NCI-H524 treated with DMSO at 0.1 percent for 48 hours (cell line): ENCODE measurements at regions not wholly inside any gene's neighbourhood (a gene's known extent, or its start where the extent isn't known, plus 50 kb on each side); places are given as distances from the start of the nearest gene placed in this dataset.

ENCODE experiments used
- DNase-seq: peaks from one replicate; lab custom pipeline; 2025; lab: John Stamatoyannopoulos, UW

DNA sequence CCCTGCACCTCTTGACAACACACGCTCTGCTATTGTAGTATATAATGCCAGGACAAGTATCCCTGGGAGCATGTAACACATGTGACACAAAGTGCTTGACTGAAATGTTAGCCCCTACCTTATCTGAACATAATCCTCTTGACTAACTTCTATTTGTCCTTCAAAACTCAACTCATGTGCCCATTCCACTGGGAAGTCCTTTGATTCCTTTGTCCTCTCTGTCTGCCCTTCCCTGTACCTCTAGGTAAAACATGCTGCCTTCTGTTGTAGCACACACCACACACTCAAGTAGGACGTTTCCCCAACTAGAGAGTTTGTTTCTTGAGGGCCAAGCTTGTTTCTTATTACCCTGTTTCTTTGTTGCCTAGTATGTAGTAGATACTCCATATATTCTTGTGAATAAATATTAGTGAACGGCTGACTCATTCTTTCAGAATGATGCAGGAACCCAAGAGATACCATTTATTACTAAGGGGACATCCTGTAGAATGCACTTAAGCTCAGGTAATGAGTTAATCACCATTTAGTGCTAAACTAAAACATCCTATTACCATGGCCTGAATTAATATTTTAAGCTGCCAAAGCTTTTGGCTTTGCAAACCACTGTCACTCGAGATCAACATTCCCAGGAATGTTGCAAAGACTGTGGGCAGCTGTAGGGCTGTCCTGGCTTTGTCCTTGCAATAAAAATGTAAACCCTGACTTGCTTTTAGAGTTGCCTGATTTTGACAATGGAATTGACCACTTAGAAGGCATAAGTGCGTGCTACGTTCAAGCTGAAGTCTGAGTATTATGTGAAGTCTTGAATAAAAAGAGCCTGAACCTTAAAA lies 313.4 kb downstream of the COG6 start:
- DNase-seq, result peak; percentile 7

DNA sequence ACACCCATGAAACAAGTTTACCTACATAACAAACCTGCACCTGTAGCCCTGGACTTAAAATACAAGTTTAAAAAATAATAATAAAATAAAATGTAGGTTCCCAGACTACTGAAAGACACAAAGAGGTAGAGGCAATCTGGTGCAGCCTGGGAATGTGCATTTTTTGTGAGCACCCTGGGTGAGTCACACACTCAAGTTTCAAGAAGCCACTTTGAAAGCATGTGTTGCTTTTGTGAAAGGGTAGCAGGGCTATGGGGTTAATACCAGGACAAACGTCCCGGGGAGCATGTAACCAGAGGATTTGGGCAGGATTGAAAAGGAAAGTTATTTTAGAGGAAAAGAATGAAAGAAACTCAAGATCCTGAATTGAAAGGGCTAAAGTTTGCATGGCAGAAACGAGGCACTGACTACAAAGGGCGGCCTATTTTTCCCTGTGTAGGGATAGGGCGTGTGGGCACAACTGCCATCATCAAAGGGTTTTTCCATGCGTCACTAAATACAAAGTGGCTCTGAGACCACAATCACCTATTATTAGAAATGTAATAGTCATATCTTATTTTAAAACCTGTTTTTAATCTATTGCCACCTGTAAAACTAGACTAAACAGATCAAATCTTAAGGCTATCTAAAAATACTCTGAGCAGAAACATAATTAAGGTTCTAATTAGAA lies 314.9 kb downstream of the COG6 start:
- no peak for DNase-seq

DNA sequence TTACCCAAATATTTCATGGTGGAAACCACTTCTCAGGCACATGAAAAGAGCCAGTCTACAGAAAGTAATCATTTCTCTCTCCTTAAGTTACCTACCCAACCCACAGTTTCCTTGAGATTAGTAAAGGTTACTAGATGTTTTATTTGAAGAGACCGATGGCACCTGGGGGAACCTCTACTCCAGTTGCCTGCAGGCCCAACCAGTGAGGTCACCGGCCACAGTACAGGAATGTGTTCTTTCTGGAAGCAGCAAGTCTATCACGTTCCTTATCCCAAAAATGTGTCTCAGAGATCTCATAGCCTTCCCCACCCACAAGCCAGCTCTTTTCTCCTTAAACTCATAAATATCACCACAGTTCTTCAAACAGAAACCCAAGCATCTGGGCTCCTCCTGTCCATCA lies 316.1 kb downstream of the COG6 start:
- no peak for DNase-seq

DNA sequence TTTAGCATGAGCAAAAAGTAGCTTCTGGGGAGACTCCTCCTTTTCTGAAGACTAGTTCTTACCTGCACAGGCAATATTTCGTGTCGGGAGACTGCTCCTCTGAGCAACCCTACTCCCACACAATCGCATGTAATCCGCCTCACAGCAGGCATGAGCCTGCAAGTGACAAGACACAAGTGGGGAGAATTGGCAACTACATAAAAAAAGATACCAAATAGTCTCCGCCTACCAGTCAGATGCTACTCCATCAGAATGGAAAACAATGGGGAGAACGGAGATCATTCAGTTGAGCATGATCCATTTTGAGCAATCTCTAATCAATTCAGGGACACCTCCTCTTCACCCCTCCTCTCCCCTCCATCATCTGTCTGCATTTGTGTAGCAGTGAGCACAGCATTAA lies 321.0 kb downstream of the COG6 start:
- DNase-seq, result no peak

DNA sequence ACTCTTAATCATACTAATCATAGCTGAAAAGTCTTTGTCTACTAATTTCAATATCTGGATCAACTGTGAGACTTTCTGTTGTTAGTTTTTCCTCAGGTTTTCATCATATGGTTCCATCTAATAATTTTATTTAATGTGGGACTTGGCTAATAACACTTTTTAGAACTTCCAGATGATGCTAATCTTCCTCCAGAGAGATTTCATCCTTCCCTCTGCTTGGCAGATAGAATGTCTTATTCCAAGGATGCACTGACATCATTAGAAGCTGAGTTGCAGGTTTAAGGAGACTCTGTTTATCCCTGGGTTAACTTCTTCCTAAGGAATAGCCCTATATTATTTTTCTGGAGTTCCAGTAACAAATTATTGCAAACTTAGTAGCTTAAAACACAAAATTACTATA lies 325.6 kb downstream of the COG6 start:
- no peak for DNase-seq

DNA sequence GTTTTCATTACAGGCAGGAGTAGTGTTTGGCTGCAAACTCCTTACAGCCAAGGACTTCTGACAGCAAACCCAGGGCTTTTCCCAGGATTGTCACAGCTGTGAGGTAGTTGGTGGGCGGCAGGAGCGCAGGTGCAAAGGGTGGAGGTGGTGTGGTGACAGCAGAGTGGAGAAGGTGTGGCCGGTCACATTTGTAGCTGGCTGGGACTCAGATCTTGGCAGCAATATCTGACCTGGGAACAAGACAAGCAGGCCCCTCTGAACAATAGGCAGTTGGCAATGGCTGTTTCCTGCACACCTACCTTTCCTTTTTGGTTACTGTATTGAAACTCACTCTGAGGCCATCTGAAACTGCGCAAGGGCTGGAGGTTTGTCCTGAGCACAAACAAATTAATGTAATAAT lies 327.3 kb downstream of the COG6 start:
- no peak for DNase-seq

DNA sequence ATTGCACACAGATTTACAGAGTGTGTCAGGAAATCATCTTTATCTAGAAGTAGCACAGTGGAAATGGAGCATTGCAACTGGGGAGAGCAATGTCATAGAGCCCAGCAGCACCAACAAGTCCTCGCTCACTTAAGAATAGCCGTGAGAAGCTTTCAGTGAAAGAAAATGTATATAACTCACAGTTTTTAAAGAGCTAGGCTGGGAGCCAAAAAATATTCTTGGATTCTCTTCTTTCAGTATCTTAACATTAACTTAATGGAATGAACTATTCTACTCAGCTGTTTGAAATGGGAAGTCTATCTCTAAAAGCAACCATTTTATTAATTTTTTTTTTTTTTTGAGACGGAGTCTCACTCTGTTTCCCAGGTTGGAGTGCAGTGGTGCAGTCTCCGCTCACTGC lies 329.6 kb downstream of the COG6 start:
- DNase-seq, result no peak

DNA sequence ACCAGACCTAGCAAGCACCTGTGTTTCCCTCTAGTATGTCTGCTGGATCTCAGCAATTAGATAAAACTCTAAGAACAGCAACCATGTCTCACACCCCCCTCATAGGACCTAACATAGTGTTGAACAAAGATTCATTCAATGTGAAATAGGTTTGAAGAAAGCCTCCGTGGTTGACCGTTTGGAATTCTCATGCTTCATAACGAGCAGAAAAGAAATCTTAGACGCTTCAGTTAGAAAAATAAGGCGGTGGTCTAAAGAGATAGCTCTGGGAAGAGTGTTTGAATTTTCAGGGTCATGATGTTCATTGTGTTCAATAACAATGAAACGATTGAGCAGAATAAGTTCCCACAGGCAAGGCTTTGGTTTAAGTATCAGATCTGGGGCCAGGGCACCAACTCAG lies 332.9 kb downstream of the COG6 start:
- DNase-seq, result no peak

DNA sequence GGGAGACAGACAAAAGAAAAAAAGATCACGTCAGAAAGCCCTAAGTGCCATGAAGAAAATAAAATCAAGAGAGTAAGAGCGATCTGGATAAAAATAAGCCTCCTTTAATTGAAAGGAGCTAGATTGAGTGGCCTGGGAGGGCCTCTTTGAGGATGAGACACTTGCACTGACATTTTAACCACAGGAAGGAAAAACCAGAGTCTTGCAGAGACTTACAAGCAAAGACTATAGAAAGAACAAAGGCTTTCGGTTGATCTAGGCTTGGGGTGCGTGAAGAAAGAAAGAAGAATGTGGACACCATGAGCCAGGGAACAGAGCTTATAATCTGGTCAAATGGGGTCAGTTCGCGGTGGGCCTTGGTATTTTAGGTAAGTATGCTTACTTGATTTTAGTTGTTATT lies 342.7 kb downstream of the COG6 start:
- no peak for DNase-seq

DNA sequence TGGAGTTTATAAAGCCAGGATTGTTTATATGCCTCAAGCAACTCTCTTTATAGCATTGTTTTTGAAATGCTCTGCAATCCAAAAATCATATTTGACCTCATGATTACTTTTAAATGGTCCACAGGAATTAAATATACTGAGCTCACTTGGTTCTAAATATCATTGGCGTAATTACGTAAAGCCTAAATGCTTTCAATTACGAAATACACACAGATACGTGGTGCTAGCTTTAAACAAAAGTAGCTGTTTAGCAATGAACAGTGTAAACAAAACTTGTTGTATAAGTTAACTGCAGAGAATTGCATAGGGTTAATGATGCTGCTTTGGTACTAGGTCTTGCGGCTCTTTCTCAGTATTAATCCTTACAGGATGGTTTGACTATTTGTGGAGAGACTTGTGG lies 346.6 kb downstream of the COG6 start:
- no peak for DNase-seq

DNA sequence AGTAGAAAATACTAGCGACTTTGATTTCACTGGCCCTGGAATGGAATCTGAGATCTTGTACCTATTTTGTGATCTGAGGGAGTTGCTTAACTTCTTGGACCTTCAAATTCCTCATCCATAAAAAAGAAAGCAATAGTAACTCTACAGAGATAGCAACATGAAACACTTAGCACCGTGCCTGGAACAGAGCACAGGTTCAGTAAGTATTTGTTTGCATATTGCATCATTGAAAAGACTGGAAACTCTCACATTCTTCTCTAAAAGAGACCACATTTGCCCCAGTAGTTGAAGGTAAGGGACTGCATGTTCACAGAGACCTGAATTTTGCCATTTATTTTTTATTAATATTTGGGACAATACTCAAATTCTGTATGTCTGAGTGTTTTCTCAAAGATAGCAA lies 358.1 kb downstream of the COG6 start:
- no peak for DNase-seq

DNA sequence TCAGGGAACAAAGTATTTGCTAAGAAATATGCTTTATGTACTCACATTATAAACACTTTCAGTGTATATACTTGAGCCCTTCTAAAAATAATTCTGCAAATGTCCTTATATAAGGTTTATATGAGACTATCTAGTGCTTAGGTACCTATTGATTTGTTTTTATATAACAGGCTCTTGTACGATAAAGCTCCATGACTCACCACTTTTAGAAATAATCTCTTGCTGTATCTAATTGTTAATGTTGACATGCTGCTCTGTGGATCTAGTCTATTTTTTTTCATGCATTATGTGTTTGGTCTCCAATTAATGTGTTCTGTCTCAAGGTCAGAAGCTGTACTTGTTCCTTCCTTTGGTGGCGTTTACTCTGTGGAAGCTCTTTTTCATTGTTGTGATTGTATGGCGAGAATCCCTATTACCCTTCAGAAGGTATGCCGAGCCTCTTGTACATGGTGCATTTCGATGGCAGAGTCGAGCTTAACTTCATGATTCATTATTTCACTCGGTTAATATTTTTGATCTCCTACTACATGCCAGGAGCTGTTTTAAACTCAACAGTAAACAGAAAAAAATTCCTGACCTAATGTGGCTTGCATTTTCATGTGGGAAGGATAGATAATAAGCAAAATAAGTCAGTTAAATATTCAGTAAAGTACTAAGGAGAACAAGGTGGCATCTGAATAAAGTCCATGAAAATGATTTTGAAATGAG lies 361.6 kb downstream of the COG6 start:
- DNase-seq, result no peak

DNA sequence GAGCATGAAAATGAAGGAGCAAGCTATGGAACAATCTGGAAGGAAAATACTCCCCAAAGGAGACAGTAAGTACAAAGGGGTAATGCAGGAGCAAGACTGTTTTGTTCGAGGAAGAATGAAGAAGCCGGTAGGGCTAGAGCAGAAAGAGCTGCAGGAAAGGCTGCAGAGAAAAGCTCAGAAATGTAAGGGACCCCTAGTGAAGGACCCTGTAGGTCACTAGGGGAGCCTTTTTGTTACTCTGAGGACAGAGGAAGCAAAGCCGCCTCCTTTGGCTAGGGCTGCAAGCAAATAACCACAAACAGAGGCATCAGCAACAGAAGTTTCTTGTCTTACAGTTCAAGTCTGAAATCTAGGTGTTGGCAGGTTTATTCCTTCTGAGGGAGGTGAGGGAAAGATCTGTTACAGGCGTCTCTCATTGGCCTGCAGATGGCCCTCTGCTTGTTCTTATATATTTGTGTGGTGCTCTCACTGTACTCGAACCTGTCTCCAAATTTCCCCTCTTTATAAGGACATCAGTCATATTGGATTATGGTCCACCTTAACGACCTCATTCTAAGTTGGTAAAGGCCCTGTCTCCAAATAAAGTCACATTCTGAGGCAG lies 362.3 kb downstream of the COG6 start:
- DNase-seq, result no peak

DNA sequence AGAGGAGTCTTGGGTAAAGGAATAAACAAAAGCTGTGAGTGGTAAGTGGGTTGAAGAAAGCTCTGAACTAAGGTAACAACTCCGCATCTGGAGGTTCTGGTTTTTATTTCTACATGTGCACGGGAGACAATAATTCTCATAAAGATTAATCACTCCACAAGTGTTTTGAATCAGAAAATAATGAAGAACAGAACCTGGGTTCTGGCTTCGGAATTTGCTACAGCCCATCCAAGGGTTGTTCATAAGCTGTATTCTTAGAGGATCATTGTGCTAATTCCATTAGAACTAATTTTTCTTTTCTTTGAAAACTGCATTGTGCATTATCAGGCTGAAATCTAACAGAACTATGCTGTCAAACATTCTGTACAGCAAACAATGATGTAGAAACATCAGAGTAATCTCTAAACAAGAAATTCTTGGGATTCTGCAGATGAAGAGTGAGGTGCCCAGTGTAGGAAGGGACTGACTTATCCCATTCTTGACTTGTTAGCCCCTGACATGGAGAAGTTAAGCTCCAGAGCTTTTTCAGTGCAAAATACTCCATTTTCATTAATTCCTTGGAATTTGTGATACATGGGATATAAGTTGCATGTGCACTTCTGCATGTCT lies 368.2 kb downstream of the COG6 start:
- DNase-seq, result no peak

DNA sequence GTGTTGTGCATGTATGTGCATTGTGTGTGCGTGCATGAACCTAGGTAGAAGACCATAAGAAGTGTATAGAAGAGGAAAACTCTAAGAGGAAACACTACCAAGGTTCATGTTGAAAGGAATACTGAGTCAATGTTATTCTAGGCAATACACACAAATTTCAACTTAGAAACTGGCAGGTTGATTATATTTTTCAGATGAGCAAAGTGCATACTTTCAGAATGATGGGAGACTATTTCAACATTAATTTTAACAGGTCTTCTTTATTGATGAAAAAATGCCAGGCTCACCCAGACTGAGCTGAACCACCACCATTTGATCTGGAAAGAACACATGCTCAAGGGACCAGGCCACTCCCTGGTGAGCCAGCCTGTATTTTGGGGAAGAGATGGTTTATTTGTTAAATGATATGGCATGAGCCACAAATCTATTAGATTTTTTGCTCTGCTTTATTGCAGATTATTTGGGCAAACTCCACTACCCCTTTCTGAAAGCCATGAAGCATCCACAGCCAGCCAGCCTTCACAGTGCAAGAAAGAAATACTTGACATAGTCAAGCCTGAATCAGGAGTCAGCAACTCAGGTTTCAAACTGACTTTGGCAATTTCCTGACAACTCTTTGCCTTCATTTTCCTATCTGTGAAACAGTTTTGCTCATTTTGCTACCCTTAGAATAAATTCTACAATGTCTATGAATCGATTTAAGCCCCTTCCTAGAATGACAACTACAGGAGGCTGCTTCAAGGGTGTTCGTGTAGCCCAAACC lies 368.9 kb downstream of the COG6 start:
- DNase-seq, result no peak

DNA sequence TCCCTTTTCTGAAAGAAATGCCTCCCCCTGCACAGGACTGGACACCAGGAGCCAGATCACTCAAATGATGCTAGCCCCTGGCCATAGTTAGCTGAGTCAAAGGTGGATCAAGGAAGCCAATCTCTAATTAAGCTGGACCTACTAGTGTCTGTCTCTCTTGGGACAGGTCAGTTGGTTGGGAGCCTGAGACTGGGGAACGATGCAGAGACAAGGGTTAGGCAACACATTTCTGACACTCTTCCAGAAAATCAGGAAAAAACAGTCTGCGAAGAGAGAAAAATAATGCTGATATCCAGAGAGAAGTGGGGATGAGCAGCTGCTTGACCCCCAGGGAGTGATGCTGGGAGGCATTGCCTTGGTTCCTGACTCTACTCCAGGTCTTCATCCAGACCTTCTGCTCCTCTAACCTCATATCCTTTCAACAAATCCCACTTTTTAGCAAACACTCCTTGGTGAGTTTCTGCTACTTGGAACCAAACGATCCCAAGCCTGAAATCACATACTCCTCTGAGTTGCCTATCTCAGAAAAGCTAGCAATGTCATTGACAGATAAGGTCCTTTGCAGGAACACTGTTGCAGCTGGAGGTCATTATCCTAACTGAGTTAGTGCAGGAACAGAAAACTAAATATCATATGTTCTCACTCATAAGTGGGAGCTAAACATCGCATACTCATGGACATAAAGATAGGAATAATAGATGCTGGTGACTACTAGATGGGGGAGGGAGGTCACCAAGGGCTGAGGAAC lies 369.7 kb downstream of the COG6 start:
- DNase-seq, result no peak

DNA sequence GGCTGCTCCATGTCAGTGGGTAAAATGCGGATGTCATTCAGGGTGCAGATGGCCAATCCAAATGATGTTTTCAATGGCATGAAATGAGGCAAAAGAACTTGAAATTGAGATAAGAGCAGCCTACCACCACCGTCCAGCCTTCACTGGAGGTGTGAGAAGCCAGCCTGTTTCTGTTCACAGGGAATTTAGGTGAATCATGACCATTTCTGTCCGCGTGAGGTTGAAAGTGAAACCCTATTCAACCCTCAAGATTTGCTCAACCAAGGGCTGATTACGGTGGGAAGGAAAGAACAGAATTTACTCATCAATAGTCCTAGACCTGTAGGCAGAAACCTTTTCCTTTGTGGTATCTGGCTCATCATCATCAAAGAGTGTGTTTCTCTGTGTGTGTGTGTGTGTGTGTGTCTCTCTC lies 370.7 kb downstream of the COG6 start:
- DNase-seq, result no peak

DNA sequence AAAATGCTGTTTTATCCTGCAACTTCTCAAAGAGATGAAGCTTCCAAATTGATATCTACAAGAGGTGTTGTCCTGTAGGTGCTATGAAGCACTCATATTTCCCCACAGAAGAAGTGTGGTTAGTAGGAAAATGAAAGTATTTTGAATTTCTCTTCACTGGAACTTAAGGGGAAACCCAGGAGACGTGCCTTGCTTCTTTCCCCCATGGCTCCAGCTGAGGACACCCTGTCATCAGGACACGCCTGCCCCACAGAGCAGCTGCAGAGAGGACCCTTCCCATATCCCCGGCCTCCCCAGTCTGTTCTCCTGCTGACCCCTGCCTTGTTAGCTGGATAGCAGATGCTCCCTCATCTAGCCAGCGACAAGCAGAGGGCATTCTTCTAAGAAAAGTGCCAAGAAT lies 371.3 kb downstream of the COG6 start:
- DNase-seq, result no peak

DNA sequence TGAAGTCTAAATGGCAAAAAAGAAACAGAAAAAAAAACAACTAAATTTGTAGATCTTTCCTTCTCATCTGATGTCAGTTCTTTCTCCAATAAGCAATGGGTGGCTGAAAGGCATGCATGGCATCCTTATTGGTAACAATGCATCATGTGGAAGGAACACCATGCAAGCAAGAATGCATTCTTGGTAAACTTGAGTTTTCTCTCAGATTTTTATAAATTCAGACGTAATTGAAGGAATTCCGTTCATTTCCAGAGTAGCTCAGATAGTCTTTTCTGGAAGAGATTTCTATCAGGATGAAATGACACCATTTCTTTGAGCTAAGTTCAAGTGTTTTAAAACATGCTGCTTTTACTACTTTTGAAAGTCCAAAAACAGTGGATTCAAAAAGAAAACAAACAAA lies 373.0 kb downstream of the COG6 start:
- DNase-seq, result no peak

DNA sequence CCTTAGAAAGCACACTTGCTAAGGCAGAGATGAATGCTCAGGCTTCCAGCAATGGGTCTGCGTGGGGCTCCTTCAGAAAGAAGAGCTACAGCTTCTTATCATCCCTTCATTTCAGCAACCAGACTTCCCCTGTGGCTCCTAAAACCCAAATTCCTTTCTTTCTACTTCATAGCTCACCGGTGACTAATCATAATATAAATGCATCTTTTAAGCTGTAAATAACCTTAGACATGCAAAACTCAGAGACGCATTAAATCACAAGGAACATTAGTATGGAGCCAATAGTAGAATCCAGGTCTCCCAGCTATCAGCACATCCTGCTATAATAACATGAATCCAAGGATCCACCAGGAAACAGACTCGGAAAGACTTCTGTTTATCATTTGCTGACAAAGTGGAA lies 375.6 kb downstream of the COG6 start:
- DNase-seq, result no peak

DNA sequence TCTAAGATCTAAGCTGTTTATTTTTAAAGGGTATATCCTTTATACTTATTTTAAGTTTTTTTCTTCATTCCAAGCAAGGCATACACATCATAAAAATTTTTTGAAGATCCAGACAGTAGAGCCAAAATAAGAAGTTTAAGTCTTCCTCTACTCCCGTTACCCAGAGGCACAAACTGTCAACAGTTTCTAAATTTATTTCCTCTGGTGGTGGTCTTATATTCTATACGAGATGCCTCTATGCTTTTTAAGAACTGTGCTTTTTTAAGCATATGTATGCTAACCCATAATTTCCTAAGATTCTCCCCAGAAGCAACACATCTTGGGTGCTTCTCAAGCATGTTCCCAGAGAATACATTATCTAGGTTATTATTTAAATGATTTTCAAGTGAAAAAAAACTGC lies 383.6 kb downstream of the COG6 start:
- DNase-seq, result no peak
